ENCODE measurements at regions not wholly inside any gene's neighbourhood (a gene's known extent, or its start where the extent isn't known, plus 50 kb on each side); places are given as distances from the start of the nearest gene placed in this dataset.
A peak's percentile ranks its signal among the peaks of the same experiment; 100 is the strongest.

- no peak for DNase-seq
Measured at GRCh38 chr17:77849239-77849638, 109.3 kb upstream of the TNRC6C start.

DNA sequence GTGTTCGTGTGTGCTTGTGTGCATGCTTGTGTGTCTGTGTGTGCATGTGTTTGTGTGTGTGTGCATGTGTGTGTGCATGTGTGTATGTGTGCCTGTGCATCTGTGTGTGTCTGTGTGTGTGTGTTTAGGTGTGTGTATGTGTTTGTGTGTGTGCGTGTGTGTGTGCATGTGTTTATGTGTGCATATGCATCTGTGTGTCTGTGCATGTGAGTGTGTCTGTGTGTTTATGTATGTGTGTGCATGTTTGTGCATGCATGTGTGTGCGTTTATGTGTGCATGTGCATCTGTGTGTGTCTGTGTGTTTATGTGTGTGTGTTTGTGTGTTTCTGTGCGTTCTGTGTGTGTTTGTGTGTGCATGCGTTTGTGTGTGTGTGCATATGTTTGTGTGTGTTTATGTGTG, 106.6 kb upstream of the TNRC6C start:
- DNase-seq = no peak

DNA sequence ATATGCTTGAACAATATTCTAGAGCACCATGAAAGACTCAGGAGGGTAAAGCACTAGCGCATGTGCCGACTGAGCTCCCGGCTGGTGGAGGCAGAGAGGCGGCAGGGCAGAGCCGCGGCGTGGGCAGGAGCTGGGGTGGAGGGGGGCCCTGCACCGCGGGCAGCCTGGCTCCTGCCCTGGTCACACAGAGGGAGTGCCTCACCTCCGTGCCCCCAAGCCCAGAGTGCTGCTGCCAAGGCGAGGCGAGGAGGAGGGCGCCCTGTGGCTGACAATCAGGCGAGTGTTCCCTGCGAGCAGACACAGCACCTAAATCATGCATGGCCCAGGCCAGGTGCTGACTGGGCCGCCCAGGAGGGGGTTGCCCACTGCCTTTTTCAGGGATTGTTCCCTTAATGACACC, 105.8 kb upstream of the TNRC6C start:
- DNase-seq = no peak

GRCh38 chr17:77853191-77853977, 105.1 kb upstream of the TNRC6C start:
- no peak for DNase-seq

DNA sequence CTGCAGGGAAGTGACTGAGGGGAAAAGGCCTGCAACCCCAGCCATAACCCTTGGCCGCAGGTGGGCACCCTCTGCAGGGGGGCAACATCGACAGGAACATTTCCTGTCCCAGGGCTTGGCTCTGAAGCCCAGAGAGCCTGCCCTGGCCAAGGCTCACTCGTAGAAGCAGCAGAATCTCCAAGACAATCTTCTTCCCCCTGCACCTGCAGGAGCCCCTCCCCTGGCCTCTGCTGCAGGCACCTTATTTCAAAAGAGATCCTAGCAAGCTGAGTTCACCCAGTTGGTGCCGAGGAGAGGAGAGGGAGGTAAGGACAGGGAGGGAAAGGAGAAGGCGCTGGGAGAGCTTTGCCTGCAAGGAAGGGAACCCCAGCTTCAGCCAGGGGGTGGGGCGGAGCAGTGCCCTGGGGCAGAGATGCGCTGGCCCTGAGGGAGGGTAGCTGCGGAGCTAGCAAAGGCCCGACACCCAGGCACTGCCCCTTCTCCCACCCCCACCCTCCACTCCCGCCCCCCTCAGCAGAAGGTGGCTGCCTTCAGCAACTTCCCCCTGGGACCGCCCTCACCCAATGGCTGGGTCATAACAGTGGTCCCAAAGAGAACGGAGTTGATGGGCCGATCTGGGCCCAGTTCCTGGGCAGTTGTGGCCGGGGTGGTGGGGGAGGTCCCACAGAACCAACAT, 104.3 kb upstream of the TNRC6C start:
- no peak for DNase-seq

GRCh38 chr17:77854759-77855745, 103.5 kb upstream of the TNRC6C start:
- no peak for DNase-seq

DNA sequence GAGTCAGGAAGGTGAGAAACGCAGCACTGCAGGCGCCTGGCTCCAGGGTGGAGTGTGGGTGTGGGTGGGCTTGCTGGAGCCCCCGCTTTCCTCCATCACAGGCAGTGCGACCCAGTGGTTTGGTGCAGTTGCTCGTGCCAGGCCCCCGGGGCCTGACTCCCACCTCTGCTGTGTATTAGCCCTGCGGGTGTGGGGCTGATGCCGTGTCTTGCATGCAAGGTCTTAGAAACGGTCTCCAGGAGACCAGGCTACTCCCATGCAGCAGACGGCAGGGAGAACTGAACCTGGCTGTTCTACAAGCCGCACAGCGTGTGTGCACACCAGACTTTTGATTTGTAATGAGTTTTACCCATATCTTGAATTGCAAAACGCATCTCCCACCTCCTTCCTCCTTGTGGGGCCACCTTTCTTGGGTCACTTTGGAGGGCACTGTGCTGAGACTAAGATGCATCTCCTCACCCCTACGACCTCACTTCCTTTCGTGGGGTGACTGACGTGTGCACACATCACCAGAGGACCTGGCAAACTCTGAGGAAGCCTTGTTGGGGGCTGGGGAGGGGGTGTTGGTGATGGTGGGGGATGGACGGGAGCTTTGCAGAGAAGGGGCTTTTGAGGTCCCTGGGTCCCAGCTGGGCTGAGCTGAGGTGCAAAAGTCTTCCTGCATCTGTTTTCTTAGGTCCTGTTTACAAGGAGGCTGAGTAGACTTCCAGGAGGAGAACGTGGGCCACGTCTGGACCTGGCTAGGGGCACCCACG, 101.8 kb upstream of the TNRC6C start:
- no peak for DNase-seq

GRCh38 chr17:77857306-77857555, 101.3 kb upstream of the TNRC6C start:
- no peak for DNase-seq

GRCh38 chr17:77857613-77858012, 100.9 kb upstream of the TNRC6C start:
- DNase-seq = no peak

DNA sequence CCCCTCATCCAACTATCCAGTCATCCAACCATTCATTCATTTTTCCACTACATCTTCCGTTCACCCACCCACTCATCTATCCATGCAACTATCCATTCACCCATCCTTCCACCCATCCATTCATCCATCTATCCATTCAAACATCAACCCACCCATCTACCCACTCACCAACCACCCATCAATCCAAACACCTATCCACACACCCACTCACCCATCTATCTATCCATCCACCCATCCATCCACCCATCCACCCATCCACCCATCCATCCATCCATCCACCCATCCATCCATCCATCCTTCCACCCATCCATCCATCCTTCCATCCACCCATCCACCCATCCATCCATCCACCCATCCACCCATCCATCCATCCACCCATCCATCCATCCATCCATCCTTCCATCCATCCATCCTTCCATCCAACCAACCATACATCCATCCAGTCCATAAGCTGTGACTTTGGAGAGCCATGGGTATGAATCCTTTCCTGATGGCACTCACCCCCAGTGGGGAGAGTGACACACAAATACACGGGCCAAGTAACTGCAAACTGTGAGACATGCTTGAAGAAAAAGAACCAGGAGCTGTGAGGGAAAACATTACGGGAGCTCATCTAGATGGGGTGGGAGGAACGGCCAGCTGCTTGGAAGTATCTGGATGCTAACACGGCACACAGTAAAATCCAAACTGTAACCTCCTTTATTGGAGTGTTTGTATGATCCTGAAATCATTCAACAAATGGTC, 100.0 kb upstream of the TNRC6C start:
- DNase-seq = no peak

GRCh38 chr17:77859035-77859810, 99.3 kb upstream of the TNRC6C start:
- DNase-seq = no peak

DNA sequence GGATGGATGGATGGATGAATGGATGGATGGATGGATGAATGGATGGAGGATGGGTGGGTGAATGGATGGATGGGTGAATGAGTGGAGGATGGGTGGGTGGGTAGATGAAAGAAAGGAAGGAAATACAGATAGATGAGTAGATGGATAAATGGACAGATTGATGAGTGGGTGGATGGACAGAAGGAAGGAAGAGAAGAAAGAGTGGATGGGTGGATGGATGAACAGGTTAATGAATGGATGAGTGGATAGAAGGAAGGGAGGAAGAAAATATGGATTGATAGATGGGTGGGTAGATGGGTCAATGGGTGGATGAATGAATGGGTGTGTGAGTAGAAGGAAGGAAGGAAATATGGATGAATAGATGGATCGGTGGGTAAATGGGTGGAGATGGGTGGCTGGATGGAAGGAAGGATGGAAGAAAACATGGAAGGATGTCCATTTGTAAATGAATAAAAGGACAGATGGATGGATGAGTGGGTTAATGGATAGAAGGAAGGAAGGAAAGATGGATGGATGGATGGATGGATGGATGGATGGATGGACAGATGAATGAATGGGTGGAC, 97.3 kb upstream of the TNRC6C start:
- DNase-seq = no peak

- DNase-seq = no peak
Measured at GRCh38 chr17:77861981-77862645, 96.4 kb upstream of the TNRC6C start.

DNA sequence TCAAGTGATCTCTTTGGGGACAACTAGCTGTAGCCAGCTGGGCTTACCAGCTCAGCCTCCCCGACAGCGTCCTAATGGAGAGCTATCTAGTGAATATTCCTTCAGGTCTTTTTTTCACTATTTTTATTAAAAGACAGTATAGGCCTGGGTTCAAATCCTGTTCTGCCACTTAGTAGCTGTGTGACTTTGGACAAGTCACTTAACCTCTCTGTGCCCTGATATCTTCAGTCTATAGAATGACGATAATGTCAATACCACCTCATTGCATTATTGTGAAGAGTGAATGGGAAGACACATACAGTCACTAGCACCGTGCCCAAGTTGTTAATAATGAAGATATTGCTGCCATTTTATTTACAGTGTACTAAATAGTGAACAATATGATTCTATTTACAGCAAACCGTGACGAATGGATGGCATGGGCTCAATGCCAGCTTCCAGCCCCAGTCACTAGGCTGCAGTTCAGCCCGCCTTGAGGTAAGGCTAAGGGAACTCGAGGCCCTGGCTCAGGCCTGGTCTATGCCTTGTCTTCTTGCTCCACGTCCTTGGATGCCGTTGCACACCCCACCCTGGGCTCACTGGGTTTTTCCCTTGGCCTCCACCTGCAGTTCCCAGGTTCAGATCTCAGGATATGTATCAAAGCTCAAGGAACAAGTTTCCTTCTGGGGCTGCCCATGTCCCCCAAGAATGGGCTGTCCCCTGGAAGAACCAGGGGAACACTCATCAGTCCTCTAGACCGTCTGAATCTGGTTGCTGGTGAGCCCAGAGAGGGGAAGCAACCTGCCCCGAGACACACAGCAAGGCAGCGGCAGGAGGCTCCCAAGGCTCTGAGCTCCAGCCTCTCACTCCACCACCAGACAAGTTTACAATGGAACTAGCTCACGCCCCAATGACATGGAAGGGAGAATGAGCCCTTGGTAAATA, 95.4 kb upstream of the TNRC6C start:
- DNase-seq = no peak

DNA sequence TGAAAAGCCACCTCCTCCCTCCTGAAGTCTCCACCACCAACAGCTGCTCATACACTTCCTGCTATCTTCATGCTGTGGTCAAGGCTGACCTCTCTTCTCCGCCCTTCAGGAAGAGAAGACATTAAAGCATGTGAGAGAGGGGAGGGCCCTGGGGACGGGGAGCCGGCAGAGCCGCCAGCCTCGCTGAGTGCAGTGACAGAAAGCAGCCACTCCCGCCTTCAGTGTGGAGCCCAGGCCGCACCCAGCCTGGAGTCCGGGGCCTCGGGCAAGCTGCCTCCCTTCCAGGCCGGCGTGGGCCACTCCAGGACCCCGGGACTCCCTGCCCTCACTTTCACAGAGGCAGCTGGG, 94.7 kb upstream of the TNRC6C start:
- DNase-seq = peak in 1 of 2 experiments; percentile 30

DNA sequence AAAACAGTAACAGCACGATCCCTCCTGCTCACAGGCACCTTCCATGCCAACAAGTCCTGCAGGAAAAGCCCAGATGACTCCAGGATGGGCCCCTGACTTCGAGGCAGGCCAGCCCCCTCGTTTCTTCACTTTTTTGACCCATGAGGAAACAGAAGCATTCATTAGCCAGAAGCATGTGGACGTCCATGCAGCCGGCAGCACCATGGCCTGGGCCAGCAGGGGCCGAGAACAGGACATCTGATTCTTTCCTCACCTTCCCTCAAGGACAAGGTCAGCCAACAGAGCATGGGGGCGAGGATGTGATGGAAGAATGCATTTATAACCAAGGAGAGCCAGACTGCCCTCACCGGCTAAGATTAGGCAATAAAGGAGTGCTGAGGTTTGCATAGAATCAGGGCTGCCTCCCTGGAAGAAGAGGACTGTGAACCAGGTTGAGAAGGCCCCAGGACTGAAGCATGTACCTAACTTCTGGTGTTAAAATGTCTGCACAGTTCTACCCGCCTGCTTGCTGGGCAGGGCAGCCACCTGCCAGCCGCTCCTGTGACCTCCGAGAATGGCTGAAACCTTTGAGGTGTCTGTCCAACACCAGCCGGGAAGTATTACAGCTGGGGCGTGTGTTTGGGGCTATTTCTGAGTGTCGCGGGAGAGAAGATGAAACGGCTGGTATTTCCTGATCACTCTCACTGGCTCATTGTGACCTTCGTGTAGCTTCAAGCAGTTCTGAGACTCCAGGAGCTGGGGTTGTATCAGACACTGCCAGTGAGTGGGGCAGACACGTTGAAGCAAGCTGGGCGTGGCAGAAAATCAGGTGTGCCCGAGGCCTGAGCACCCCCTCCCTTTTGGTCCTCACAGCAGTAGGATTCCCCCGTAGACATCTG, 94.0 kb upstream of the TNRC6C start:
- DNase-seq = peak in 1 of 2 experiments; percentile 43

DNA sequence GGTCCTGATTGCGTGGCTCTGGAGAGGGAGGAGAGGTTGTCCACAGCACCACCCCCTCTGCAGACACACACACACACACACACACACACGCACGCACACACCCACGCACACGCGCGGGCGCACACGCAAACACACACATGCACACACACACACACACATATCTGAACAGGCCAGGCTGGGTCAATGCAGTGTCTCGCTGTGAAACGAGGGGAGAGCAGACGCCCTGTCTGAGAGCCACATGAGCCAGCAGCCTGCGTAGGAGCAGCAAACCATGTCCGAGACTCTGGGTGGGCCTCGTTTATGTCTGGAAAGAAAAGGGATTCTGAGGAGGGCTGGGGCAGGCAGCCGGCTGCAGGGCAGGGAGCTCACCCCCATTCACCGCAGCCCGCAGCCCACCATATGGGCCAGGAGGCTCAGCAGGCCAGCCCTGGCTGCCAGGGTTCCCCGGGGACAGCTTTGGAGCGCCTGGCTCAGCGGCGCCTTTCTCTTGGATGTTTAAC, 93.3 kb upstream of the TNRC6C start:
- DNase-seq = peak in 1 of 2 experiments; percentile 51

GRCh38 chr17:77865716-77866115, 92.8 kb upstream of the TNRC6C start:
- no peak for DNase-seq
